Vagina (tissue), 2 donors: ENCODE measurements at regions not wholly inside any gene's neighbourhood (a gene's known extent, or its start where the extent isn't known, plus 50 kb on each side); places are given as distances from the start of the nearest gene placed in this dataset.

ENCODE experiments used
- CTCF ChIP-seq, 3 experiments: fragments of 450-650 bp in 2 of 3; fragments of 200-600 bp in 1 of 3; sonication (generic) in 1 of 3; IDR thresholded peaks; one replicate each; pipeline ENCODE4 v1.5.1; 2017 to 2019; ENCODE audit warnings: antibody characterized with exemption in 3 of 3, mild to moderate bottlenecking in 2 of 3, moderate library complexity in 2 of 3
- POLR2A ChIP-seq, 2 donors: fragments of 450-650 bp; IDR thresholded peaks; one replicate each; pipeline ENCODE4 v1.6.1; 2017; ENCODE audit warnings: antibody characterized with exemption in 2 of 2, mild to moderate bottlenecking in 2 of 2, moderate library complexity in 2 of 2
- POLR2AphosphoS5 ChIP-seq, 2 donors: sonication (generic); formaldehyde crosslinking; IDR thresholded peaks; one replicate each; pipeline ENCODE4 v1.9.0; 2017; ENCODE audit warnings: antibody characterized with exemption in 2 of 2, mild to moderate bottlenecking in 2 of 2, low read depth in 1 of 2; ENCODE audit not compliant: insufficient read depth in 1 of 2

DNA sequence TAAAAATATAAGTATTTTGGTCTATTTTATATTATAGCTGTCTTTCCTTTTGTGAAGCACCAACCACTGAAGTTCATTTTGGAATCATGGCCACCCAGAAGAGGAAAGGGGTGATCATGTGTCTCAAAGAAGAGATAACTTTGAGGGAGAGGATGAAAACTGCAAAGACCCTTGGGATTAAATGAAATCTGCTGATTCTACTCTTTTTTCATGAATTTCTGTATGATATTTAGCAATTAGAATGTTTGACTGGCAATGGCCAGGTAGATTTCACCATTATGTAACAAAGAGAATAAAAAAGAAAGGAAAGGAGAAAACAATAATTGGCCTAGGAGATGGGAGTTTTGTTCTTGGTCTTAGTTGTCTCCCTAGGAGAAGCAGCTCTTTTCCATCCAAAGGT lies 350.8 kb downstream of the EMP1 start:
- TF ChIP-seq CTCF (IDR thresholded peaks at IDR 0.05) (no peak), POLR2AphosphoS5 (IDR thresholded peaks at IDR 0.05; ENCODE audit: insufficient read depth in 1 of 2, low read depth in 1 of 2) (no peak), POLR2A (IDR thresholded peaks at IDR 0.05) (no peak)
